ENCODE measurements at regions not wholly inside any gene's neighbourhood (a gene's known extent, or its start where the extent isn't known, plus 50 kb on each side); places are given as distances from the start of the nearest gene placed in this dataset.

DNA sequence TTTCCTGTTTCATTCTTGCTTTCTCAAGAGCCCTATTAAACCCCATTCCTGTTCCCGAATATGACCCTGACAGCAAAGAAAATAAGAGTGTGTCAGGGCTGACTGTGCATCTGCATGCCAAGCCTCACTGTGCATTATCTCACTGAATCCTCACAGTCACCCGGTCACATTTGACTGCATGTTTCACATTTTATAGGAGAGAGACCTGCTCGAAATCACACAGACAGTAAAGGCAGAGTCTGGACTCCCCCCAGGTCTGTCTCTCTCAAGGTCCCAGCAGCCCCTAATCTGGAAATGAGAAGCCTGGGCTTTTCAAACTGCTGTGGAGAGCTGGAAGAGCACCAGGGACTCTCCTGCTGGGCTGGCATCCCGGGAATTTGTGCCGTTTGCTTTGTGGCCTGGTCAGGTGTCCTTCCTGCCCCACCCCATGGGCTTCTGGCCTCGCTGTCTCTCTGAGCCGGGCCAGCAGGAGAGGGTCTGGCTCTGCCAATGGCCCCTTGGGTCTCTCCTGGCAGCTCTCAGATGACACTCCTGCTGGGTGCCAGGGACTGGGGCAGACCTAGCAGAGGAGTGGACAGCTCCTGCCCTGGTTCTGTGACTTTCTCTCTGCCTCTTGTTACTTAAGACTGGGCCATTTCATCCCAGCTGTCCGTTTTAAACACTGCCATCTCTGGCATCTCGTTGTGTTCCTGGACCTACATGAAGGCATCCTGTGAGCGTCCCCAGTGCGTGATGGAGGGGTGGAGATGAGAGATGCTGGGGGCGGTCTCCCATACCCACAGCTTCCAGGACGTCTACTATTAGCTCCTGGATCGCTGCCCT, 173.6 kb downstream of the ARHGAP12 start:
- DNase-seq, result no peak

DNA sequence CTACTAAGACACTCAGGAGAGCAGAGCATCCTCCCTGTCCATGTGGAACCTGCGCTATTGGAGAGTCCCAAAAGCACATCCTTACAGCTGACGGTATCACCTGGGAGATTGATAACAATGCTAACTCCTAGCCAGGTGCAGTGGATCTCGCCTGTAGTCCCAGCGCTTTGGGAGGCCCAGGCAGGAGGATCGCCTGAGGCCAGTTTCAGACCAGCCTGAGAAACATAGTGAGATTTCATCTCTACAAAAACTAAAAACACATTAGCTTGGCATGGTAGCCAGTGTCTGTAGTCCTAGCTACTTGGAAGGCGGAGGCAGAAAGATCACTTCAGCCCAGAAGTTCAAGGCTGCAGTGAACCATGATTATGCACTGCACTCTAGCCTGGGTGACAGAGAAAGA, 174.9 kb downstream of the ARHGAP12 start:
- no peak for DNase-seq

DNA sequence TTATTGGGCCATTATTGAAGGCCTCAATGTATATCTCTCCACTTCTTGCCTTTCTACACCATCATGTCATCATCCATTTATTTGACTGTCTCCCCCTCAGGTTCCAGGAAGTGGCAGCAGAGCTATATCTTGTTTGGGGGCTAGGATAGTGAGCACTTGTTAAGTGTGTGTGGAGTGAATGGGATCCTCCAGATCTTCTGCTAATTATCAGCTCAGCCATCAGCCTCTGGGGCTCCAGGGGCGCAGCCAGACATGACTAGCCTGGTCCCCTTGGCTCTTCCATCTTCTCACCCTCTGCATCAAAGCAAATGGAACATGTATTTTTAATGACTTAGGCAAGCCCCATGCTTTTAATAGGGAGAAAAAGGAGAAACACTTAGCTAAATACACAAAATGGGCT, 176.5 kb downstream of the ARHGAP12 start:
- no peak for DNase-seq

DNA sequence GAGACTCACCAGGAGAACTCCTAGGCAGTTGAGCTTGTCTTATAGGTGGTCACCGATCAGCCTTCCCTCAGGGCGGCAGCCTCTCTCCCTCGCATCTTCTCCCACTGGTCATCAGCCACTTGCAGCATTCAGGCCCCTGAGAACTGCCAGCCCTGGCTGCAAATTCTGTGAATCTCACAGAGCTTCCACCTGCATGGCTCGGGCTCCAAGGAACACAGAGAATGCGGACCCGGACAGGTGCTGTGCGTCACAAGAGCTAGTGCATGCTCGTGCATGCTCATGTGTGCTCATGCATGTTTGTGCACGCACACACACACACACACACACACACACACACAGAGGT, 176.9 kb downstream of the ARHGAP12 start:
- DNase-seq, result no peak

DNA sequence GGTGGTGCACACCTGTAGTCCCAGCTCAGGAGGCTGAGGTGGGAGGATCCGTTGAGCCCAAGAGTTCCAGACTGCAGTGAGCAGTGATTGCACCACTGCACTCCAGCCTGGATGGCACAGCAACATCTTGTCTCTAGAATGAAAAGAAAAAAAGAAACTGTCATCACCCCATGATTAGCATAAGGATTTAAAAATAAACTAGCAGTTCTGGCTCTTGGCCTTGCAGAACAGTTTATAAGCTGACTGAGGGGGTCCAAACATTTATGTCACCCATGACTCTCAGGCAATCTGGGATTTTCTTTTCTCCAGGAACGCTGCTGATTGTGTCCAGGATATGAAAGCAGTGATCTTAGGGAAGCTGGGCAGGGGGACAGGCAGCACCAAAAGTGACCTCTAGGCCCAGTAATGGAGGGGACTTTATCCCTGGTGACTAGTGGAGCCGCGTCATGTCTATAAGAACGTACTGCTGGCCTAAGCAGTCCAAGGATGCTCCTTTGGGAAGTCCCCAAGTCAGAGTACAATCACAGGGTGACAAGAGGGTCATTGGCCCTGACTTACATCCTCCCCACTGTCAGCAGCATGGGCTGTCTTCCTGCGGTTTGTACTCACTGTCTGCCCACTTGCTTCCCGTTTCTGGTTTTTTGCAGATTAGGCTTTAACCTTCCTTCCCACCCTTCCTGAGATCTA, 177.4 kb downstream of the ARHGAP12 start:
- no peak for DNase-seq

DNA sequence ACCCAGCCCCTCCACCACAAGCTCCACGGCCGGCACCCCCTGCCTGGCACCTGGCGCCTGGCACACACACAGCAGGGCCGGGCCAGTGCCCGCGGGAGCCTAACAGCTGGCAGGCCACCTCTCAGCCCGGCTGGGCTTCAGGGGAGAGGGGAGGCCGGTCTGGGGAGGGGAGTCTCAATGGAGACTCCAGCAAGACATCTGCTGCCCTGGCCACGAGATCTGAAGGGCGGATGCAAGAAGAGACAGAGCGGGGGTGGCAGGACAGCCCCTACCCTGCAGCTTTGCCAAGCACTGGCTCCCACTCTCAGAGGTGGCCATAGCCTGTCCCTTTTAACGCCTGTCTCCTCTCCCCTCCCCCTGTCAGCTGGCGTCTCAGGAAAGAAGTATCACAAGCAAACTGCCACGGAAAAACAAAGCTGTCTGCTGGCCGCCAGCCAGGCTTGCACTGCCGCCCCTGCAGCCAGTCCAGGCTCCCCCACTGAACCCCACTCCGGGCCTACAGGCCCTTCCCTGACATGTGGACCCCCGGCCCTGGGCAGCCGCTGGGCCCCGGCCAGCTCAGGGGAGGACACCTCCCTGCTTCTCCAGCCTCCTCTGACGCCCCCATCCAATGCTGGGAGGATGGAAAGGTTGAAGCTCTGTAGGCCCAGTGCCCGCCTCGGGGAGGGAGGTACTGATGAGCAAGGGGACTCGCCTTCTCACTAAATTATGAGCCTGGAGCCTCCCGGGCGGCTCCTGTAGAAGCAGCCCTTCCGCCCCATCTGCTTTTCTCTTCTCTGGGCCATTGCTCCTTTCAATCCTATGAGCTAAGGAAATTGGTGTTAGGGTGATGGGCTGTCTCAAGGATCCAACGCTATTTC, 178.4 kb downstream of the ARHGAP12 start:
- no peak for DNase-seq

DNA sequence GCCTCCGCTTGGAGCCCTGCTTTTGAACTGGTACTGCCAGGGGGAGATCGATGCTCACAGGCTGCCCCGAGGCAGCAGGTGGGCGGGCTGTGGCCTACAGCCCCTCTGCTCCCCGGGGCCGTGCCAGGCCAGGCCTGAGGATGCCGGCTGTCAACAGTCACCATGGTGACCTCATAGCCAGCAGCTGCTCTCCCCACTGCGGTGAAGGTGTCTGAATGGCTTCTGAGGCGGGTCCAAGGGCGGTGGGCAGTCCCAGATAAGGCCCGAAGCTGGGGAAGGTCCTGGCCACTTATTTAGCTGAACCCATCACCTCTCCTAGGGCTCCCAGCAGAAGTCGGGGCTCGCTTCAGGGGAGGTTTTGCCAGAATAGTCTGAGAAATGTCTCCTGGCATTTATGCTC, 179.3 kb downstream of the ARHGAP12 start:
- no peak for DNase-seq

DNA sequence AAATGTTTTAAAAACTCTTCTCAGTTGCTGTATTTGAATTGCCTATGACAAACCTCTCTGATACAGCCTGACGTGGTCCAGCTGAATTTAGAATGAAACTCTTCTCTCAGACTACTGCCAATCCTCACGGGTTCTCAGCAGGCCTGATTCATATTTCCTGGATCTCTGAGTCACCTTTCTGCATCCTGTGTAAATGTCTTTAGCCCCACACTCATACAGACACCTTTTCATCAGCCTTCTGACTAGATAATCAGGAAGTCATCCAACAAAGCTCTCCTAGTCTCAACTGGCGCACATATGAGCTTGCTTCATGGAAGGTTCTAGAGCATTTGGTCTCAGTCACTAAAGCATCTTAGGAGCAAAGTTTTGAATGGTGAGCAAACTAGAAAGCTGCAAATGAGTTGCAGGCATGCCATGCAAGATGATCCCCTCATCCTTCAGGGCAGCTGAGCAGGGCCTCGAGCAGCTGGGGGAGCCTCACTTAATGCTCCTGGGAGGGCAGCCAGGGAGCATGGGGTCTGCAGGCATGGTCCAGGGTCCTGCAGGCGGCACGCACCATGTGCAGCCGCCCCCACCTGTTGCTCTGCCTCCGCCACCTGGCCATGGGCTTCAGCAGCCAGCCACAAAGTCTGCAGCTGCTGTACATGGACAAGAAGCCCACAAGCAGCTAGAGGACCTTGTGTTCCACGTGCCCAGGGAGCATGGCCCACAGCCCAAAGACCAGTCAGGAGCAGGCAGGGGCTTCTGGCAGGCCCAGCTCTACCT, 182.8 kb downstream of the ARHGAP12 start:
- peak; percentile 52 to 57 for DNase-seq

DNA sequence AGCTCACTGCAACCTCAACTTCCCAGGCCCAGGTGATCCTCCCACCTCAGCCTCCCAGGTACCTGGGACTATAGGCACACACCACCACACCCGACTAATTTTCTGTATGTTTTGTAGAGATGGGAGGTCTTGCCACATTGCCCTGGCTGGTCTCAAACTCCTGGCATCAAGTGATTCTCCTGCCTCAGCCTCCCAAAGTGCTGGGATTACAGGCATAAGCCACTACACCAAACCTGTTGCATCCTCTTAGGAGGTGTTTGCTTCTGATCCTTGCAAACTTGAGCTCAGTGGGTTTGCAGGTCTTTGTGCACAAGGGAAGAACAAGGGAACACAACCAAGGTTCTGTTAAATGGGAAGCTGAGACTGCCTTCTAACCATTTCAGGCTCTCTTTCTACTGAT, 184.6 kb downstream of the ARHGAP12 start:
- DNase-seq, result no peak

DNA sequence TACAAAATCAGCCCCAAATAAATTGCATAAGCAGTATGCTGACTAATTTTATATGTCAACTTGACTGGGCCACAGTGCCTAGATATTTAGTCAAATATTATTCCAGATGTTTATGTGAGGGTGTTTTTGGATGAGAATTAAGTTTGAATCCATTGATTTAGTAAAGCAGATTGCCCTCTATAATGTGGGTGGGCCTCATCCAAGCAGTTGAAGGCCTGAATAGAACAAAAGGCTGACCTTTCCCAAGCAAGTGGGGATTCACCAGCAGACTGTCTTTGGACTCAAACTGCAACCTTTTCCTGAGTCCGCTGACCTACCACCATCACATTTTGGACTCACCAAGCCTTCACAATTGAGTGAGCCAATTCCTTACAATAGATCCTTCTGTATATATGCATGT, 186.4 kb downstream of the ARHGAP12 start:
- no peak for DNase-seq

DNA sequence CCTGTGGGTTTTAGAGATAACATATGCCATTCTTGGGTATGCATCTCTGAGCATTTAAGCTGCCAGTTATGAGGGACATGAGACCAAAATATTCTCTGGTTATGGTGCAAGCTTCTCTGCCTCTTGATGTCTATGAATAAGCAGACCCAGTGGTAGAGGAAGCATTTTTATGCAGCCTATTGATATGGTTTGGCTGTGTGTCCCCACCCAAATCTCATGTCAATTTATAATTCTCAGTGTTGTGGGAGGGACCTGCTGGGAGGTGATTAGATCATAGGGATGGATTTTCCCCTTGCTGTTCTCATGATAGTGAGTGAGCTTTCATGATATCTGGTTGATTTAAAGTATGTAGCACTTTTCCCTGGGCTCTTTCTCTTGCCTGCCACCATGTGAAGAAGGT, 187.2 kb downstream of the ARHGAP12 start:
- DNase-seq, result no peak

DNA sequence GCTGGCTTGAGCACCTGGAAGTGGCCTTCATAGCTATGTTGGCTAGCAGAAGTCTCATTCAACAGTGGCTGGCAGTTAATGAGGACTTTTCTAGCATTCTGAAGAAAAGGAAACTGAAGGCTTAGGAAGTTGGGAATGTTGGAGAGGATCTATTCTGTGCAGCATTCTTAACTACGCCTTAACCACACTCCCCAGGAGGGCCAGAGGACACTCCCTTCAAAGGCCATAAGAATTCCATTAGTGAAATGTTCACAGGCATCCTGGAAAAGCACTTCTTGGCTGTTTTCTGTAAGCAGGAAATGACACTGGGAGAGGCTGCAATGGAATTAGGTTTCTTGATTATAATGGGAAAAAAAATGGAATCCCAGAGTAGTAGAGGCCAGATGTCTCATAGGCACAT, 188.9 kb downstream of the ARHGAP12 start:
- no peak for DNase-seq

DNA sequence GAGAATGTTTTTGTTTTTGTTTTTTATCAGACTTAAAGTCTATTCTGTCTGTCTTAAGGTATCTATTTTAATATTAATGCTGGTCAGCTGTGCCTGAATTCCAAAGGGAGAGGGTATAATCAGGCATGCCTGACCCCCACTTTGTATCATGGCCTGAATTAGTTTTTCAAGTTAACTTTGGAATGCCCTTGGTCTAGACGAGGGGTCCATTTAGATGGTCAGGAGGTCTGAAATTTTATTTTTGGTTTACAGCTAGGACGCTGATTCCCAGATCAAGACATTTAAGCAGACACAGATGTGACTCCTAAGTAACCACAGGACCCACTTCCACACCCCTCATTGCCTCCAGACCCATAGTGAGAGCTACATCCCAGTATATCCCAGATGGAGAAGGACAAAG, 189.5 kb downstream of the ARHGAP12 start:
- DNase-seq, result no peak

DNA sequence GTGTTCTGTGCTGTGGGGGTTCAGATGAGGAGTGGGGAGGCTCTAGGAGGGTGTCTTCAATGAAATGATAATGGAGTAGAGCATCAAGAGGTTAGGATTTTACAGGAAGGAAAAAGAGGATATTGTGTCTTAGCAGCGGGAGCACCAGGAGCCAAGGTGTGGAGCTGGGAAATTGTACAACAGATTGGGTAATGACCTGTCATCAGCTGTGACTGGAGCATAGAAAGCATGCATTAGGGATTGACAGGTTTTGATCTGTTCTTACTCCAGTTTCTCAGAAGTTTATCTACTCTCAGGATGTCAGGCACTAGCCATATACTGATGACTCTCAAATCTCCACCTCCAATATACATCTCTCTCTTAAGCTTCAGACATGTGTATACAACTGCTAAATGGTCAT, 196.9 kb downstream of the ARHGAP12 start:
- DNase-seq, result no peak

DNA sequence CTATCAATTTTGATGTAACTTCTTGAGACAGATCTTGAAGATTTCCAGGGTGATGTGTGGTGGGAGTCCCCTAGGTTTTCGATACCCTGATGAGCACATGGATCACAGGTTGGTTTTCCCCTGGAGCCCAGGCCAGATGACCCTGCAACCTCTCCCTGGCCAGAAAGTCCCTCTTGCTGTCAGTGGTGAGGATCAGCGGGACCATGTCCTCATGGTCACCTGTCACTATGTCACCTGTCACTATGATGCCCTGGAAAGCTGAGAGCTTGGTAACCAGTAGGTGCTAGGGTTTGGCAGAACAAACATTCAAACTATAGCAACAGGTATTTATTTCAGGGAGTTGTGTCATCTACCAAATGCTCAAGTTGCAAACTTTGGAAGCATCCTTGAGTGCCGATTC, 197.9 kb downstream of the ARHGAP12 start:
- DNase-seq, result no peak

DNA sequence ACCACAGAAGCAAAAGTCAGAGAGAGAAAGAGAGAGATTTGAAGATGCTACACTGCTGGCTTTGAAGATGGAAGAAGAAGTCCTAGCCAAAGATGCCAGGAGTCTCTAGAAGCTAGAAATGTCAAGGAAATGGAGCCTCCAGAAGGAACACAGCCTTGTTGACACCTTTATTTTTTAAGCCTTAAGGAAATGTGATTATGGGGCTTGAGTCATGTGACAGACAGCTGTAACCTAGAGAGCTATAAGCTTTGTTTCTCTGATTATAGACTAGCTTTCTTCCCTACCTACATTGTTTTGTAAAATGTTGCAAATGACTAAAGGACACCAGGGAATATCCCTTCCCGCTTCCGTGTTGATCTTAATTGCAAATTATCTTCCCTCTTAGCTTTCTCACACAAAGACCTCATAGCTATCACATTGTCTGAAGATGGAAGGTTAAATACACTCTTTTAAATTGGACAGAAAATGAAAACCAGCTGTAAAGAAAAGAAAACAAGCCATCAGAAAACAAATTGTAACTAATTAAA, 199.9 kb downstream of the ARHGAP12 start:
- DNase-seq, result no peak

DNA sequence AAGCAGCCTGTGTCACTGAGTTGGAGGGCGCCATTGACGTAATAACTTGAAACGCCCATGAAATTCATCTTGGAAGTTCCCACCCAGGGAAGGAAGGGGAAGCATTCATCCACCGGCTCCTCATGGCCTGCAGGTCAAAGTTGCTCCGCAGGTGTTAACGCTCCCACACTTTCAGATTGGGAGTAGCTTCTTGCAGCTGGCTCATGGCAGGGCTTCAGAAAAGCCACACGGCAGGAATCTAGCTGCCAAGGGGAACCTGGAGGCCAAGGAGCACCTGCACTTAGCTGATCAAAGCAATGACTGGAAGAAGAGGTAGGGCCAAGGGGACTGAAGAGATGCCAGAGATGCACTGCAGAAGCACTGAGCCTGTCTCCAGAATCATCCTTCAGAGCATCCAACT, 203.2 kb downstream of the ARHGAP12 start:
- DNase-seq, result no peak

DNA sequence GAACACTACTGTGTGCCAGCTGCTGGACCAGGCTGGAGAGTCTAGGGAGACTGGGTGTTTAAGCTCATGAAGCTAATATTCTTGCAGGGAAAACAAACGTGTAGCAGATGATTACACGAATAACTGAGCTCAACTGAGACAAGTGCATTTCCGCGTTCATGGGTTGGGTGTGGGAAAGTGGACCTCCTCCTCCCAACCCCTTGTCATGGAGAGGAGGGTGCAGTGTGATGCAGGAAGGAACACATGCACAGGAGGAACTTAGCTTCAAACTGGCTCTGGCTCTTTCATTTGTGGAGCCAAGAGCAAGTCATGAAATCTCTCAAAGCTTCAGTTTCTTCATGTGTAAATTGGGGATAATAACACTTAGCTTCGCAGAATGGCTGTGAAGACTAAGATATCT, 204.3 kb downstream of the ARHGAP12 start:
- DNase-seq, result no peak

DNA sequence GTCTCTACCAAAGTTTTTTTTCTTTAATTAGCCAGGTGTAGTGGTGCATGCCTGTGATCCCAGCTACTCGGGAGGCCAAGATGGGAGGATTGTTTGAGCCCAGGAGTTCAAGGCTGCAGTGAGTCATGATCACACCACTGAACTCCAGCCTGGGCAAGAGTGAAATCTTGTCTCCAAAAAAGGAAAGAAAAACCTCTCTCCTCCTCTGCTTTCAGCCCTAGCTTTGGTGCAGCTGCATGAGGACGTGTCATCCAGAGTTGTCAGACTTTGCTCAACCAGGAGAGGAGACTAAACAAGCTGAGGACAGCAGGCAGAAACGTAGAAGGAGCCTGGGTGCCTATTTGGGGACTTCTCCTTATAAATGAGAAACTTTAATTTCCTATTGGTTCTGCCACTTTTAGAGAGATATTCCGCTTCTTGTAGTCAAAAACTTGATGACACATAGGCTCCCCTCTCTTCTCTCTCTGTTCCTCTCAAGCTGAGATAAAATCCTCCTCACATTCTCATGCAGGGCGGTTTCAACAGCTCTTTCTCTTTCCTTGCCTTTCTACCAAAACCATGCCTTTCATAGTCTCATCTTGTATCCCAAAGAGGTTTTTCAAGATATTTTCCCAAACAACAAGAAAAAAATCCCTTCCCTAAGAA, 205.4 kb downstream of the ARHGAP12 start:
- DNase-seq, result no peak

DNA sequence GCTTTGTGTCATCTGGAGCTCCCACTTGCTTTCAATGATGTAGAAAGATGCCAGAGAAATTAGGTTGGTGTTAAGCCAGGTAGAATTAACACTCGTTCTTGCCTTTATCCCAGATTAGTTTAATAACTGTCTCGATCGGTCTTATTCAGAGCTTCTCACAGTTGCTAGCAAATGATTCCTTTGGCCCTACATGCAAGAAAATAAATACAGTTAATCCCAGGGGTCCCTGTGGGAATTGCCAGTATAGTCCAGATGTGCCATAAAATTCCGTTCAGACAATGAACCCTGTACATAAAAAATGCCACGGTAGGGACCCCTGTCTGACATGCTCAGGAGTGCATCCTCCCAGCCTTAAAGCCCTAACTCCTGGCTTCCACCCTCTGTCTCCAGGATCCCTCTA, 207.5 kb downstream of the ARHGAP12 start:
- no peak for DNase-seq

DNA sequence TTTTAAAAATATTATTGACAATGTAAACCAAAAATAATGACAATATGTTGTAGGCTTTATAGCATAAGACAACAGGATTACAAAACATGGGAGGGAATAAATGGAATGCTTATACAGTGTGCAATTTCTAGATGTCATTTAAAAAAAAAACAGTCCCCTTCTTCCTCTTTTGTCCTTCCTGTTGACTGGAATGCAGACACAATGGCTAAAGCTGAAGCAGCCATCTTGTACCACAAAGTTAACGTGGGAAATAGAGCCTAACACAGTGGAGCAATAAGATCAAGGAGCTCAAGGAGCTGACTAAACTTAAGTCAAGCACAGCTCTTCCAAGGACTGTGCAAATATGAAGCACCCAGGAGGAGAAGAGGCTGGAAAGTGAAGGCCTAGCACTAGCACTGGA, 208.1 kb downstream of the ARHGAP12 start:
- no peak for DNase-seq

DNA sequence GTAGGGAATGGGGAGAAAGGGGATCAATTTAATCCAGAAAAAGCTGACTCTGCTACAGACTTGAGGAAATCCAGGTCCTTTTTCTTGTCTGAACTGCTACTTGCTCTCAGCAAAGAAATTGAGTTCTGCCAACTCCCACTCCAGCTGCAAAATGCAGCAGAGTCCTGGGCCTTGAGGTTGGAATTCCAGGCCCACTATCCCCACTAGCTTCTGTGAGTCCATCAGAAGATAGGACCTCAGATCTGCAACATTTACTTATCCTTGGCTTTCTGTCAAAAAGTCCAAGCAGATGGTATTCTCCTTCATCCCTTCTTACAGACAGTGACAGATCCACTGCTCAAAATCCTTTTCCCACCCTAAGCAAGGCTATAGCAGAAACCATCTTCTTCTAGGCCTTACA, 219.2 kb downstream of the ARHGAP12 start:
- DNase-seq, result no peak
